Keratinocyte (primary cell): ENCODE measurements at regions not wholly inside any gene's neighbourhood (a gene's known extent, or its start where the extent isn't known, plus 50 kb on each side); places are given as distances from the start of the nearest gene placed in this dataset.

Source experiments
- DNase-seq: peaks from one replicate; pipeline ENCODE4 v3.0.0-alpha.2; 2011; ENCODE audit warnings: low read depth, missing footprints, low spot score
- FAIRE-seq: peaks from 2 replicates; lab custom pipeline; 2011; peaks lifted over from hg19 to GRCh38; lab: Jason Lieb, UNC
- H2AFZ ChIP-seq: 2 replicates; pipeline ENCODE4 v1.6.0; 2012; ENCODE audit warnings: low read length, control low read depth, inconsistent platforms; ENCODE audit not compliant: control insufficient read depth
- H3K27ac ChIP-seq: 2 replicates; pipeline ENCODE4 v1.5.1; 2011; ENCODE audit warnings: low read length; ENCODE audit not compliant: control insufficient read depth, insufficient read depth
- H3K27me3 ChIP-seq: 3 replicates; pipeline ENCODE4 v1.6.0; 2011; ENCODE audit warnings: low read length; ENCODE audit not compliant: control insufficient read depth, insufficient read depth; ENCODE audit errors: extremely low read depth
- H3K36me3 ChIP-seq, 2 experiments: 2 replicates in 1 of 2; 3 replicates in 1 of 2; pipeline ENCODE4 v1.5.1; 2011; ENCODE audit warnings: low read length in 2 of 2, mild to moderate bottlenecking in 1 of 2; ENCODE audit not compliant: control insufficient read depth in 2 of 2, insufficient read depth in 2 of 2; ENCODE audit errors: extremely low read depth in 1 of 2
- H3K4me1 ChIP-seq: 3 replicates; pipeline ENCODE4 v1.5.1; 2011; ENCODE audit warnings: low read length; ENCODE audit not compliant: control insufficient read depth, insufficient read depth; ENCODE audit errors: extremely low read depth
- H3K4me2 ChIP-seq: 3 replicates; pipeline ENCODE4 v1.6.0; 2011; ENCODE audit warnings: low read depth, low read length; ENCODE audit not compliant: control insufficient read depth, insufficient read depth; ENCODE audit errors: extremely low read depth
- H3K4me3 ChIP-seq, 3 experiments: fragments of 200-600 bp in 1 of 3; sonication (generic) in 1 of 3; 2 replicates in 2 of 3; 3 replicates in 1 of 3; pipeline ENCODE4 v1.5.1; 2011 to 2016; ENCODE audit warnings: low read length in 3 of 3, mild to moderate bottlenecking in 3 of 3, control low read depth in 2 of 3, inconsistent platforms in 1 of 3, low read depth in 1 of 3, mixed read lengths in 1 of 3, mixed run types in 1 of 3, moderate library complexity in 1 of 3; ENCODE audit not compliant: control insufficient read depth in 2 of 3, insufficient read depth in 2 of 3; ENCODE audit errors: extremely low read depth in 1 of 3
- H3K79me2 ChIP-seq: 2 replicates; pipeline ENCODE4 v1.6.0; 2012; ENCODE audit warnings: low read length; ENCODE audit not compliant: control insufficient read depth, insufficient read depth
- H3K9ac ChIP-seq: 3 replicates; pipeline ENCODE4 v1.6.0; 2011; ENCODE audit warnings: low read length; ENCODE audit not compliant: control insufficient read depth, insufficient read depth; ENCODE audit errors: extremely low read depth
- H3K9me1 ChIP-seq: 3 replicates; pipeline ENCODE4 v1.6.0; 2011; ENCODE audit warnings: low read length; ENCODE audit not compliant: control insufficient read depth, insufficient read depth; ENCODE audit errors: extremely low read depth
- H3K9me3 ChIP-seq: 2 replicates; pipeline ENCODE4 v1.5.1; 2012; ENCODE audit warnings: low read depth, low read length; ENCODE audit not compliant: control insufficient read depth
- H4K20me1 ChIP-seq: 3 replicates; pipeline ENCODE4 v1.6.0; 2011; ENCODE audit warnings: low read length; ENCODE audit not compliant: control insufficient read depth, insufficient read depth; ENCODE audit errors: extremely low read depth
- EZH2 ChIP-seq: IDR thresholded peaks from one replicate; pipeline ENCODE4 v1.6.1; 2012; ENCODE audit warnings: inconsistent platforms, mild to moderate bottlenecking, low read length, moderate library complexity
- dilution Hi-C: fragments of 300-500 bp; cut with MboI; formaldehyde crosslinking; loops from one replicate; pipeline ENCODE4 v1.7.0; 2020; ENCODE audit warnings: low sequenced_read_pairs; ENCODE audit not compliant: extremely low pct_ligation_motif_present
- TF ChIP-seq, protein P1 (sequence below), 3 experiments: IDR thresholded peaks in 1 of 3; conservative IDR thresholded peaks in 1 of 3; optimal IDR thresholded peaks in 1 of 3; 2 replicates in 2 of 3; 3 replicates in 1 of 3; pipeline versions ENCODE3 to v1.5.1; 2011; ENCODE audit warnings: low read length in 3 of 3, mild to moderate bottlenecking in 3 of 3, moderate library complexity in 2 of 3, control low read depth in 1 of 3, inconsistent platforms in 1 of 3; ENCODE audit not compliant: insufficient read depth in 2 of 3; ENCODE audit errors: extremely low read depth in 1 of 3

DNA sequence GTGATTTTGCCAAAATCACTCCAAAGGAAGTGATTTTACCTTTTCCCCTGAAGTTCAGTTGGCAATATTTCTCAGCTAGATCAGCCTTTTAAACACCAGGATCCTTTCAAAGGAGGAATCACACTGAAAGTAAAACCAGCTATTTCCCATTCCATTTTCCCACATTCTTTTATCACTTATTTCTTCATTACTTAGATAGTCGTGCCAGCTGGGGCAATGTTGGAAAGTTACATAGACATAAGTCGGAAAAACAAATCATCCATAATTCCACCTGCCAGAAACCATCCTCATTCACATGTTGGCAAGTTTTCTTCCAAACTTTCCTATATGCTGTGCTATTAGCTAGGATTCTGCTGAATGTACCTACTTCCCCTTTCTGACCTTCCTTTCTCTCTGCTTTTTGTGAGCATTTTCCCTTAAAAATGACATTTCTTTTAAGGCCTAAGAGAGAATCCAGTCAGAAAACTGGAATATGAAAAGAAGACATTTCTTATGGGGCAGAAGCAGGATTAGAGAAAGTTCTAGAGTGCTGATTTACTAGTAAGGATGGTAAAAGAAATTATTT lies 170.0 kb upstream of the STK17B start:
- no peaks in the 10 kb centered on the region for H3K9me3 ChIP-seq
- dilution Hi-C loops = no loop called here

DNA sequence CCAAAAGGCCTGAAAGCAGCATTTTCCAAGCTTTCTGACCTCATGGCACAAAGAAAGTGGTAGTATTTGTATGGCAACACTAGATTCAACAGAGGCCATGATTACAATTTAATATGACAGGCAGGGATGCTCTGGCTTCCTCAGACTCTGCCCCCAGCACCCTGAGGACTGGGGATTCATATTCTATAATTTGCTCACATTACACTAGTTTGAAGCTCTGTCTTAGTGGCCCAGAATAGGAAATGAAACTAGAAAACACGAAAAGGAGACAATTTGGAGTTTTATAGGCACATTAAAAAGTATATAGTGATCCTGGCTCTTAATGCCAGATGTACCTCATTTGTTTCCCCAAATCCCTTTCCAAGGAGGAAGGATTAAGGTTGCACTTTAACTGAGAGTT lies 173.0 kb upstream of the STK17B start:
- Histone ChIP-seq H3K9me1 (no peaks in the 10 kb centered on the region), H3K27ac (no peak overlapping the region), H4K20me1 (no peaks in the 10 kb centered on the region), H3K4me2 (no peak overlapping the region), H3K4me1 (no peaks in the 10 kb centered on the region), H3K27me3 (no peaks in the 10 kb centered on the region), H2AFZ (no peak overlapping the region), H3K36me3 (no peaks in the 10 kb centered on the region), H3K4me3 (no peak overlapping the region), H3K9me3 (no peaks in the 10 kb centered on the region), H3K9ac (no peak overlapping the region), H3K79me2 (no peaks in the 10 kb centered on the region)
- no peak for FAIRE-seq
- TF ChIP-seq, protein P1, sequence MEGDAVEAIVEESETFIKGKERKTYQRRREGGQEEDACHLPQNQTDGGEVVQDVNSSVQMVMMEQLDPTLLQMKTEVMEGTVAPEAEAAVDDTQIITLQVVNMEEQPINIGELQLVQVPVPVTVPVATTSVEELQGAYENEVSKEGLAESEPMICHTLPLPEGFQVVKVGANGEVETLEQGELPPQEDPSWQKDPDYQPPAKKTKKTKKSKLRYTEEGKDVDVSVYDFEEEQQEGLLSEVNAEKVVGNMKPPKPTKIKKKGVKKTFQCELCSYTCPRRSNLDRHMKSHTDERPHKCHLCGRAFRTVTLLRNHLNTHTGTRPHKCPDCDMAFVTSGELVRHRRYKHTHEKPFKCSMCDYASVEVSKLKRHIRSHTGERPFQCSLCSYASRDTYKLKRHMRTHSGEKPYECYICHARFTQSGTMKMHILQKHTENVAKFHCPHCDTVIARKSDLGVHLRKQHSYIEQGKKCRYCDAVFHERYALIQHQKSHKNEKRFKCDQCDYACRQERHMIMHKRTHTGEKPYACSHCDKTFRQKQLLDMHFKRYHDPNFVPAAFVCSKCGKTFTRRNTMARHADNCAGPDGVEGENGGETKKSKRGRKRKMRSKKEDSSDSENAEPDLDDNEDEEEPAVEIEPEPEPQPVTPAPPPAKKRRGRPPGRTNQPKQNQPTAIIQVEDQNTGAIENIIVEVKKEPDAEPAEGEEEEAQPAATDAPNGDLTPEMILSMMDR (optimal IDR thresholded peaks at IDR 0.05 in 1 of 3, IDR thresholded peaks at IDR 0.05 in 1 of 3, conservative IDR thresholded peaks at IDR 0.05 in 1 of 3; ENCODE audit: extremely low read depth in 1 of 3, insufficient read depth in 2 of 3, low read length in 3 of 3) = no peak
- no peak for TF ChIP-seq EZH2
- dilution Hi-C loops = no loop called here
- DNase-seq = no peak

More for the DNA sequence above, 170.0 kb upstream of the STK17B start:
- Histone ChIP-seq H2AFZ (no peak overlapping the region), H3K9me1 (no peaks in the 10 kb centered on the region), H4K20me1 (no peaks in the 10 kb centered on the region), H3K36me3 (no peaks in the 10 kb centered on the region), H3K27me3 (no peaks in the 10 kb centered on the region), H3K9ac (no peak overlapping the region), H3K4me3 (no peak overlapping the region), H3K79me2 (no peaks in the 10 kb centered on the region), H3K27ac (no peak overlapping the region), H3K4me1 (no peaks in the 10 kb centered on the region), H3K4me2 (no peak overlapping the region)
- FAIRE-seq = no peak
- DNase-seq = no peak
- TF ChIP-seq, protein P1 (optimal IDR thresholded peaks at IDR 0.05 in 1 of 3, IDR thresholded peaks at IDR 0.05 in 1 of 3, conservative IDR thresholded peaks at IDR 0.05 in 1 of 3; ENCODE audit: extremely low read depth in 1 of 3, insufficient read depth in 2 of 3, low read length in 3 of 3) = no peak
- TF ChIP-seq EZH2 = no peak
